ENCODE measurements at regions not wholly inside any gene's neighbourhood (a gene's known extent, or its start where the extent isn't known, plus 50 kb on each side); places are given as distances from the start of the nearest gene placed in this dataset.

- Histone ChIP-seq H3K27ac (no peak overlapping the region), H3K27me3 (no peaks in the 10 kb centered on the region), H3K4me1 (no peaks in the 10 kb centered on the region), H3K4me3 (no peak overlapping the region), H3K36me3 (no peaks in the 10 kb centered on the region), H3K9me3 (peaks cover 0 to 17% of the 10 kb centered on the region in 2 donors)
- no peak for TF ChIP-seq CTCF (IDR thresholded peaks at IDR 0.05)
- DNase-seq (ENCODE audit: low spot score): no peak
These were observed 250.5 kb upstream of the PELI2 start for GRCh38 chr14:55867719-55868118.

GRCh38 chr14:55869397-55870049 is 248.7 kb upstream of the PELI2 start:
- TF ChIP-seq CTCF (IDR thresholded peaks at IDR 0.05): no peak
- Histone ChIP-seq H3K27me3 (no peaks in the 10 kb centered on the region), H3K4me3 (no peak overlapping the region), H3K4me1 (no peaks in the 10 kb centered on the region), H3K9me3 (peaks cover 0 to 5% of the 10 kb centered on the region in 2 donors), H3K36me3 (no peaks in the 10 kb centered on the region), H3K27ac (no peak overlapping the region)
- no peak for DNase-seq (ENCODE audit: low spot score)

- H3K4me3 ChIP-seq: no peak overlapping the region
- H3K27ac ChIP-seq: no peak overlapping the region
- H3K36me3 ChIP-seq: no peaks in the 10 kb centered on the region
- peaks cover 0 to 3% of the 10 kb centered on the region in 2 donors for H3K4me1 ChIP-seq
- H3K27me3 ChIP-seq: no peaks in the 10 kb centered on the region
- no peaks in the 10 kb centered on the region for H3K9me3 ChIP-seq
- TF ChIP-seq CTCF (IDR thresholded peaks at IDR 0.05): no peak
- no peak for DNase-seq (ENCODE audit: low spot score)
These were observed 245.0 kb upstream of the PELI2 start for GRCh38 chr14:55873169-55873568.

GRCh38 chr14:55874785-55875184 is 243.4 kb upstream of the PELI2 start:
- peak in 1 of 2 donors; percentile 16 for TF ChIP-seq CTCF (IDR thresholded peaks at IDR 0.05)
- no peaks in the 10 kb centered on the region for H3K9me3 ChIP-seq

GRCh38 chr14:55877942-55878341 is 240.3 kb upstream of the PELI2 start:
- no peaks in the 10 kb centered on the region for H3K36me3 ChIP-seq
- no peak for TF ChIP-seq CTCF (IDR thresholded peaks at IDR 0.05)
- DNase-seq (ENCODE audit: low spot score): no peak

More at GRCh38 chr14:55874785-55875184, 243.4 kb upstream of the PELI2 start:
- peaks cover 0 to 8% of the 10 kb centered on the region in 2 donors for H3K4me1 ChIP-seq
- no peaks in the 10 kb centered on the region for H3K36me3 ChIP-seq
- H3K4me3 ChIP-seq: peak overlapping the region in 1 of 2 donors; percentile 10
- H3K27me3 ChIP-seq: no peaks in the 10 kb centered on the region
- no peak for DNase-seq (ENCODE audit: low spot score)
- no peak overlapping the region for H3K27ac ChIP-seq

More at GRCh38 chr14:55877942-55878341, 240.3 kb upstream of the PELI2 start:
- H3K27me3 ChIP-seq: no peaks in the 10 kb centered on the region
- no peaks in the 10 kb centered on the region for H3K9me3 ChIP-seq
- H3K27ac ChIP-seq: no peak overlapping the region
- H3K4me1 ChIP-seq: peaks cover 0 to 8% of the 10 kb centered on the region in 2 donors
- no peak overlapping the region for H3K4me3 ChIP-seq

Data from right atrium auricular region (tissue), 2 donors.